A673 (cell line): ENCODE measurements at regions not wholly inside any gene's neighbourhood (a gene's known extent, or its start where the extent isn't known, plus 50 kb on each side); places are given as distances from the start of the nearest gene placed in this dataset.

Experiments used
- CTCF ChIP-seq: fragments of 300-800, 200-600 bp; sonication (generic); conservative IDR thresholded peaks from 2 replicates; pipeline ENCODE4 v1.5.1; 2017; ENCODE audit warnings: low read depth, mild to moderate bottlenecking, antibody characterized with exemption, low read length, moderate library complexity, mixed read lengths
- EZH2 ChIP-seq: fragments of 200-600 bp; sonication (generic); IDR thresholded peaks from 2 replicates; pipeline ENCODE4 v1.6.1; 2017; ENCODE audit warnings: borderline replicate concordance, low read depth, mild to moderate bottlenecking, mixed read lengths, antibody characterized with exemption, low read length; ENCODE audit not compliant: poor library complexity, severe bottlenecking

GRCh38 chr6:112439010-112439409 is 91.9 kb downstream of the RFPL4B start:
- TF ChIP-seq CTCF, result no peak
- no peak for TF ChIP-seq EZH2
